K562 (cell line): ENCODE measurements at regions not wholly inside any gene's neighbourhood (a gene's known extent, or its start where the extent isn't known, plus 50 kb on each side); places are given as distances from the start of the nearest gene placed in this dataset.
A peak's percentile ranks its signal among the peaks of the same experiment; 100 is the strongest.

ENCODE experiments used
- ATAC-seq: fragments of 200-7000 bp; cut with Tn5 transposase; 3 replicates; pipeline ENCODE4 v1.9.1; 2020; ENCODE audit warnings: moderate library complexity
- BruUV-seq: library from RNA; stranded (reverse); fragments of 400-500 nt; replicated peaks from 2 replicates; lab custom pipeline; 2021; lab: Mats Ljungman, UMichigan
- CTCF ChIA-PET: fragments of 300-600 bp; formaldehyde crosslinking; extraction: SDS; loops from one replicate; lab custom pipeline; 2021; ENCODE audit warnings: low intra/inter-chr PET ratio; lab: Yijun Ruan, JAX
- POLR2A ChIA-PET: fragments of 300-600, 350-650 bp; sonication (Branson Sonifier 250); formaldehyde crosslinking; extraction: SDS; loops from one replicate; lab custom pipeline; 2021; ENCODE audit warnings: antibody characterized with exemption, inconsistent platforms; lab: Yijun Ruan, JAX
- DNase-seq, 4 experiments: peaks; one replicate each; pipeline versions ENCODE4 v3.0.0 to v3.0.0-alpha.2; 2011 to 2018; ENCODE audit warnings: low spot score in 3 of 4, mixed read lengths in 3 of 4; ENCODE audit errors: extremely low read depth in 1 of 4
- FAIRE-seq: peaks from 2 replicates; lab custom pipeline; 2011; peaks lifted over from hg19 to GRCh38; lab: Jason Lieb, UNC
- H2AFZ ChIP-seq: 2 replicates; pipeline ENCODE4 v1.6.0; 2011; ENCODE audit warnings: low read depth, low read length, control low read depth, inconsistent platforms
- H3K27ac ChIP-seq: fragments of 200-600 bp; 3 replicates; pipeline ENCODE4 v1.8.0; 2011; ENCODE audit warnings: low read depth, mild to moderate bottlenecking, control low read depth, inconsistent platforms, low read length, moderate library complexity, mixed read lengths; ENCODE audit errors: extremely low read depth
- H3K27me3 ChIP-seq, 2 experiments: fragments of 300-600 bp in 1 of 2; 2 replicates in 1 of 2; 3 replicates in 1 of 2; pipeline versions ENCODE4 v1.6.0 to v1.8.0; 2011; ENCODE audit warnings: inconsistent platforms in 2 of 2, low read length in 2 of 2, mild to moderate bottlenecking in 1 of 2, mixed read lengths in 1 of 2, moderate library complexity in 1 of 2; ENCODE audit not compliant: control insufficient read depth in 2 of 2, insufficient read depth in 2 of 2
- H3K36me3 ChIP-seq: fragments of 300-600 bp; 3 replicates; pipeline ENCODE4 v1.8.0; 2011; ENCODE audit warnings: mild to moderate bottlenecking, low read length, inconsistent platforms; ENCODE audit not compliant: control insufficient read depth, insufficient read depth
- H3K4me1 ChIP-seq, 2 experiments: fragments of 200-600 bp in 1 of 2; replicated peaks in 1 of 2; 2 replicates in 1 of 2; 3 replicates in 1 of 2; pipeline versions ENCODE4 v1.5.1 to v1.8.0; 2011; ENCODE audit warnings: inconsistent platforms in 2 of 2, low read length in 2 of 2, mild to moderate bottlenecking in 1 of 2, mixed read lengths in 1 of 2, moderate library complexity in 1 of 2; ENCODE audit not compliant: control insufficient read depth in 2 of 2, insufficient read depth in 2 of 2
- H3K4me2 ChIP-seq: 2 replicates; pipeline ENCODE4 v1.6.1; 2011; ENCODE audit warnings: low read length, control low read depth, inconsistent platforms, mixed read lengths; ENCODE audit not compliant: insufficient read depth
- H3K4me3 ChIP-seq: fragments of 200-600 bp; sonication (generic), shearing (Covaris generic); 2 replicates; pipeline ENCODE4 v1.5.1; 2016; ENCODE audit warnings: control low read depth, inconsistent platforms
- H3K79me2 ChIP-seq: fragments of 200-600 bp; 3 replicates; pipeline ENCODE4 v1.8.0; 2011; ENCODE audit warnings: low read length, inconsistent platforms; ENCODE audit not compliant: control insufficient read depth, insufficient read depth
- H3K9ac ChIP-seq, 2 experiments: 2 replicates each; pipeline versions ENCODE4 v1.6.0 to v1.6.1; 2011; ENCODE audit warnings: low read depth in 2 of 2, low read length in 2 of 2, control low read depth in 1 of 2, inconsistent platforms in 1 of 2, mild to moderate bottlenecking in 1 of 2, mixed read lengths in 1 of 2; ENCODE audit not compliant: insufficient read depth in 1 of 2
- H3K9me1 ChIP-seq: one replicate; pipeline ENCODE4 v1.6.0; 2011; ENCODE audit warnings: inconsistent platforms, mild to moderate bottlenecking, low read length, moderate library complexity; ENCODE audit not compliant: control insufficient read depth, insufficient read depth
- H3K9me3 ChIP-seq: replicated peaks from 2 replicates; pipeline ENCODE4 v1.5.1; 2011; ENCODE audit warnings: low read depth, low read length, inconsistent platforms; ENCODE audit not compliant: control insufficient read depth, insufficient read depth
- H4K20me1 ChIP-seq: replicated peaks from 2 replicates; pipeline ENCODE4 v1.6.1; 2011; ENCODE audit warnings: low read length, inconsistent platforms, mixed read lengths; ENCODE audit not compliant: control insufficient read depth, insufficient read depth
- CCAR2 ChIP-seq: fragments of 200-400 bp; formaldehyde crosslinking; IDR thresholded peaks from 2 replicates; pipeline ENCODE4 v1.6.1; 2017; ENCODE audit warnings: mild to moderate bottlenecking, low read depth, low read length
- ILF3 ChIP-seq: fragments of 450-650 bp; IDR thresholded peaks from 2 replicates; pipeline ENCODE4 v1.6.1; 2018; ENCODE audit warnings: antibody characterized with exemption, mild to moderate bottlenecking, moderate library complexity, borderline replicate concordance
- LEF1 ChIP-seq: fragments of 450-650 bp; IDR thresholded peaks from 2 replicates; pipeline ENCODE4 v1.6.1; 2016; ENCODE audit warnings: mild to moderate bottlenecking
- ZBTB17 ChIP-seq: fragments of 450-650 bp; formaldehyde crosslinking; IDR thresholded peaks from 2 replicates; pipeline ENCODE4 v1.4.0; 2020; ENCODE audit warnings: mild to moderate bottlenecking
- WGBS: fragments of 100-300 bp; shearing (Covaris generic); methylation state at CpG from one replicate; pipeline ENCODE4 v1.1.6; 2016; ENCODE audit warnings: low coverage, mixed read lengths; ENCODE audit not compliant: insufficient coverage; ENCODE audit errors: missing lambda C conversion rate; 5-methylcytosine and 5-hydroxymethylcytosine counted together
- in situ Hi-C: fragments of 300-500 bp; cut with MboI; formaldehyde crosslinking; loops from 4 replicates; pipeline ENCODE4 v1.15.0; 2018; ENCODE audit warnings: inconsistent platforms, mixed read lengths
- intact Hi-C: fragments of 100-400 bp; cut with micrococcal nuclease; formaldehyde crosslinking; loops from 2 replicates; pipeline ENCODE4 v1.14.2; 2022
- TF ChIP-seq, protein P1 (sequence below), 2 experiments: IDR thresholded peaks; 2 replicates each; pipeline ENCODE4 v1.6.1; 2012; ENCODE audit warnings: improper control_type of control experiment in 2 of 2, low read depth in 2 of 2, low read length in 2 of 2, borderline replicate concordance in 1 of 2
- TF ChIP-seq, protein P2 (sequence below), 2 experiments: fragments of 200-800 bp in 1 of 2; sonication (Bioruptor generic) in 1 of 2; sonication (generic) in 1 of 2; formaldehyde crosslinking in 1 of 2; IDR thresholded peaks in 1 of 2; conservative IDR thresholded peaks in 1 of 2; 2 replicates each; pipeline versions ENCODE4 v1.5.0 to v1.6.1; 2016 to 2020; ENCODE audit warnings: missing compliant biosample characterization in 1 of 2, missing genetic modification characterization in 1 of 2, missing genetic modification reagents in 1 of 2

DNA sequence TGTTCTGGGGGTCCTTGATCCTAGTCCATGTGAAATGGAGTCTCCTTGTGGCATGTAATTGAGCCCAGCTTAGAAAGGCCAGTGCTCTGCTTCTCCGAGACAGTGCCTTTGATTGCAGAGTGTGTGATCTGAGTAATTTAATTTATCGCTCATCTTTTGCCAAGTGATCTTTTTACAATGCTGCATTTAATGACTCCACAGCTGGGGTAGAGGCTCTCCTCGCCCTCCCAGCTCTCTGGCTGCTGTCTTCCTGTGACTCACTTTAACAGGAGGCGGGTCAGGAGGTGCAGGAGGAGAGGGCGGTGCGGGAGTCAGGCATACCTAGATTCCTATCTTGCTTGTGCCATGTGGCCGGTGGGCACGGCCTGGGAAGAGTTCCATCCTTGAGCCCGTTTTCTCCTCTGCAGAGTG lies 113.4 kb upstream of the FOXF1 start (continued):
- TF ChIP-seq, protein P1, sequence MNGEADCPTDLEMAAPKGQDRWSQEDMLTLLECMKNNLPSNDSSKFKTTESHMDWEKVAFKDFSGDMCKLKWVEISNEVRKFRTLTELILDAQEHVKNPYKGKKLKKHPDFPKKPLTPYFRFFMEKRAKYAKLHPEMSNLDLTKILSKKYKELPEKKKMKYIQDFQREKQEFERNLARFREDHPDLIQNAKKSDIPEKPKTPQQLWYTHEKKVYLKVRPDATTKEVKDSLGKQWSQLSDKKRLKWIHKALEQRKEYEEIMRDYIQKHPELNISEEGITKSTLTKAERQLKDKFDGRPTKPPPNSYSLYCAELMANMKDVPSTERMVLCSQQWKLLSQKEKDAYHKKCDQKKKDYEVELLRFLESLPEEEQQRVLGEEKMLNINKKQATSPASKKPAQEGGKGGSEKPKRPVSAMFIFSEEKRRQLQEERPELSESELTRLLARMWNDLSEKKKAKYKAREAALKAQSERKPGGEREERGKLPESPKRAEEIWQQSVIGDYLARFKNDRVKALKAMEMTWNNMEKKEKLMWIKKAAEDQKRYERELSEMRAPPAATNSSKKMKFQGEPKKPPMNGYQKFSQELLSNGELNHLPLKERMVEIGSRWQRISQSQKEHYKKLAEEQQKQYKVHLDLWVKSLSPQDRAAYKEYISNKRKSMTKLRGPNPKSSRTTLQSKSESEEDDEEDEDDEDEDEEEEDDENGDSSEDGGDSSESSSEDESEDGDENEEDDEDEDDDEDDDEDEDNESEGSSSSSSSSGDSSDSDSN (IDR thresholded peaks at IDR 0.05; ENCODE audit: borderline replicate concordance in 1 of 2, low read depth in 2 of 2, low read length in 2 of 2), result no peak
- TF ChIP-seq, all 486 proteins: peak for 1

DNA sequence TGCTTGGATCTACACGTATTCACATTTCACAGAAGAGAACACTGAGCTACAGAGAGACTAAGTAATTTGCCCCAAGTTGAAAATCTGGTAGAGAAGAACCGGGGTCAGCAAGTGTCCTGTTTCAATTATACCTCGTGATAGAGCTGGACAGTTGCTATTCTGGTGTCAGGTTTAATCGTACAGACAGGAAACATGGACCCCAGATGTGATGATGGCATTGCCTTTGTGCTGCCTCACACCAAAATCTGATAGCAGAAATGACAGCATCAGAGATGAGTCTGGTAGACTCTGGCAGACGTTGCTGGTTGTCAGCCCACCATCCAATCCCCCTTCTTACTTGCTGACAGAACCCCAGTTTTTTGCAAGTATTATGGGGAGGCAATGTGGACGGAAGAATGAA lies 112.1 kb upstream of the FOXF1 start:
- H3K79me2 ChIP-seq, result no peaks in the 10 kb centered on the region
- H3K9me1 ChIP-seq, result no peaks in the 10 kb centered on the region
- peaks cover 0 to 31% of the 10 kb centered on the region in 2 experiments; a peak in 3 of 5 replicates for H3K27me3 ChIP-seq
- no peak overlapping the region for H3K4me2 ChIP-seq
- intact Hi-C loops (no loop called here), in situ Hi-C loops (no loop called here)
- ChIA-PET POLR2A (no interaction called here), CTCF (no interaction called here)
- DNase-seq (no peak), ATAC-seq (no peak), FAIRE-seq (no peak)
- H4K20me1 ChIP-seq, result no peaks in the 10 kb centered on the region
- BruUV-seq, result no TSS peak
- no peak overlapping the region for H3K9ac ChIP-seq
- no peaks in the 10 kb centered on the region for H3K36me3 ChIP-seq
- WGBS, result 0% methylated on average over 6 of the region's 6 CpGs
- TF ChIP-seq, protein P2, sequence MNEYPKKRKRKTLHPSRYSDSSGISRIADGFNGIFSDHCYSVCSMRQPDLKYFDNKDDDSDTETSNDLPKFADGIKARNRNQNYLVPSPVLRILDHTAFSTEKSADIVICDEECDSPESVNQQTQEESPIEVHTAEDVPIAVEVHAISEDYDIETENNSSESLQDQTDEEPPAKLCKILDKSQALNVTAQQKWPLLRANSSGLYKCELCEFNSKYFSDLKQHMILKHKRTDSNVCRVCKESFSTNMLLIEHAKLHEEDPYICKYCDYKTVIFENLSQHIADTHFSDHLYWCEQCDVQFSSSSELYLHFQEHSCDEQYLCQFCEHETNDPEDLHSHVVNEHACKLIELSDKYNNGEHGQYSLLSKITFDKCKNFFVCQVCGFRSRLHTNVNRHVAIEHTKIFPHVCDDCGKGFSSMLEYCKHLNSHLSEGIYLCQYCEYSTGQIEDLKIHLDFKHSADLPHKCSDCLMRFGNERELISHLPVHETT (CRISPR knock-in tag; conservative IDR thresholded peaks at IDR 0.05 in 1 of 2, IDR thresholded peaks at IDR 0.05 in 1 of 2), result 0 out of 4 replicates have a peak, but pooled peaks of 1 of the 2 experiments have one; percentile 29
- TF ChIP-seq CCAR2 (no peak), LEF1 (no peak), ZBTB17 (CRISPR knock-in tag) (peak; percentile 85), ILF3 (no peak)
- no peaks in the 10 kb centered on the region; a peak in 1 of 5 replicates for H3K4me1 ChIP-seq
- no peak overlapping the region for H2AFZ ChIP-seq
- H3K27ac ChIP-seq, result no peak overlapping the region
- H3K9me3 ChIP-seq, result no peaks in the 10 kb centered on the region
- H3K4me3 ChIP-seq, result no peak overlapping the region
